Psoas muscle (tissue), 7 donors: ENCODE measurements at regions not wholly inside any gene's neighbourhood (a gene's known extent, or its start where the extent isn't known, plus 50 kb on each side); places are given as distances from the start of the nearest gene placed in this dataset.

Source experiments
- ATAC-seq, 4 donors: fragments of 200-7000 bp; cut with Tn5 transposase; one replicate each; pipeline ENCODE4 v1.9.1; 2020; ENCODE audit warnings: moderate library complexity in 3 of 4, mild to moderate bottlenecking in 2 of 4
- DNase-seq, 2 donors: peaks; one replicate each; pipeline ENCODE4 v3.0.0-alpha.2; 2020
- H3K27ac ChIP-seq: fragments of 200-600 bp; one replicate; pipeline ENCODE4 v1.8.0; 2022
- H3K27me3 ChIP-seq, 3 donors: fragments of 200-600 bp in 1 of 3; one replicate each; pipeline versions ENCODE4 v1.6.1 to v1.8.0; 2013 to 2022; ENCODE audit warnings: low read length in 2 of 3, mild to moderate bottlenecking in 2 of 3, moderate library complexity in 1 of 3; ENCODE audit not compliant: insufficient read depth in 3 of 3
- H3K36me3 ChIP-seq, 2 donors: fragments of 200-600 bp in 1 of 2; one replicate each; pipeline versions ENCODE4 v1.6.1 to v1.8.0; 2013 to 2022; ENCODE audit warnings: low read depth in 1 of 2, mild to moderate bottlenecking in 1 of 2, moderate library complexity in 1 of 2; ENCODE audit not compliant: insufficient read depth in 1 of 2
- H3K4me1 ChIP-seq: fragments of 200-600 bp; one replicate; pipeline ENCODE4 v1.8.0; 2022
- H3K4me3 ChIP-seq: fragments of 200-600 bp; one replicate; pipeline ENCODE4 v1.8.0; 2022; ENCODE audit warnings: mild to moderate bottlenecking
- H3K9me3 ChIP-seq: fragments of 200-600 bp; one replicate; pipeline ENCODE4 v1.8.0; 2022
- WGBS, 3 donors: extraction: QIAGEN DNeasy Blood & Tissue Kit; methylation state at CpG; one replicate each; pipeline versions ENCODE4 v1.1.6 to v1.1.7; 2013; 5-methylcytosine and 5-hydroxymethylcytosine counted together
- intact Hi-C, 2 donors: fragments of 100-400 bp; cut with DNase I; formaldehyde crosslinking; loops; one replicate each; pipeline versions ENCODE4 v1.11.0 to v1.14.2; 2022
- TF ChIP-seq, protein P1 (sequence below): fragments of 200-600 bp; IDR thresholded peaks from one replicate; pipeline ENCODE4 v1.8.0; 2022; ENCODE audit warnings: antibody characterized with exemption
- donor health status: healthy with polysubstance abuse.
- donor health status: DM: no; HTN: no; CAD: no; lungs with moderate emphysema.
- donor health status: Bipolar disorder and iron deficiency.
- donor health status: healthy.
- donor health status: DM: yes; HTN: yes; CAD: no.
- donor health status: DM: no; HTN: no; CAD: no.
- donor health status: DM: yes; HTN: yes; CAD: no.

DNA sequence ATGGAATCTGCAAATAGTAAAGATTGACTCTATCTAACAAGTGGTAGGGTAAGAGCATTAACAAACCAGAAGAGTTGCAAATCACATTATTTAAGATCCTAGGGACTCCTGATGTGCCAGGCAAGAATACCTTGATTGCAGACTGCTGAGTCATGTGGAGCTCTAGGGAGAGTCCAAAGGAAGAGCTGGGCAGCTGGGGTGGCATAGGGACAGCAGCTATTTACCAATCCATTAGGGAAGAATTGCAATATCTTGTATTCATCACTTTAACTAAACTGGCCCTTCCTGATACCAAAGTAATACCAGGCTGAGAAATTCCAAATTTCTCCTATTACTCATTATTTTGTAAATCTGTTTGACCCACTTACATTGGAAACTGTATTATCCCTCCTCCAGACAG is 52.2 kb upstream of the ACP3 start:
- Histone ChIP-seq H3K27ac (no peak overlapping the region), H3K4me3 (no peak overlapping the region), H3K4me1 (no peaks in the 10 kb centered on the region), H3K36me3 (no peaks in the 10 kb centered on the region), H3K9me3 (no peaks in the 10 kb centered on the region), H3K27me3 (no peaks in the 10 kb centered on the region)
- DNase-seq: no peak
- no peak for ATAC-seq
- intact Hi-C loops: no loop called here
- TF ChIP-seq, protein P1, sequence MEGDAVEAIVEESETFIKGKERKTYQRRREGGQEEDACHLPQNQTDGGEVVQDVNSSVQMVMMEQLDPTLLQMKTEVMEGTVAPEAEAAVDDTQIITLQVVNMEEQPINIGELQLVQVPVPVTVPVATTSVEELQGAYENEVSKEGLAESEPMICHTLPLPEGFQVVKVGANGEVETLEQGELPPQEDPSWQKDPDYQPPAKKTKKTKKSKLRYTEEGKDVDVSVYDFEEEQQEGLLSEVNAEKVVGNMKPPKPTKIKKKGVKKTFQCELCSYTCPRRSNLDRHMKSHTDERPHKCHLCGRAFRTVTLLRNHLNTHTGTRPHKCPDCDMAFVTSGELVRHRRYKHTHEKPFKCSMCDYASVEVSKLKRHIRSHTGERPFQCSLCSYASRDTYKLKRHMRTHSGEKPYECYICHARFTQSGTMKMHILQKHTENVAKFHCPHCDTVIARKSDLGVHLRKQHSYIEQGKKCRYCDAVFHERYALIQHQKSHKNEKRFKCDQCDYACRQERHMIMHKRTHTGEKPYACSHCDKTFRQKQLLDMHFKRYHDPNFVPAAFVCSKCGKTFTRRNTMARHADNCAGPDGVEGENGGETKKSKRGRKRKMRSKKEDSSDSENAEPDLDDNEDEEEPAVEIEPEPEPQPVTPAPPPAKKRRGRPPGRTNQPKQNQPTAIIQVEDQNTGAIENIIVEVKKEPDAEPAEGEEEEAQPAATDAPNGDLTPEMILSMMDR: no peak

DNA sequence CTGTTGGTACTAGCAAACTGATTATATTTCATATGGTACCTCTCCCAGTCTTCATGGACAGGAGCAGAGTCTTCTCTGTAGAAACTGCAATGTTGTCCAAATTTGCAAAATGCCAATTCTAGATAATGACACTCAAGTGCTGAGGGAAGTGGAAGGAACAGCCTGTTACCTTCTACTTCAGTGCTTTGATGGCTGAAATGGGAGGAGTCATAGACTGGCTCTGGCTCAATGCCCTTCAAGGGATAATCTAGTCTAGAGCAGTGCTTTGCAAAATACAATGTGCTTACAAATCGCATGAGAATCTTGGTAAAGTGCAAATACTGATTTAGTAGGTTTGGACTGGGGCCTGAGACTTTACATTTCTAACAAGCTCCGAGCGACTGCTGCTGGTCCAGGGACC is 51.7 kb upstream of the ACP3 start:
- no peaks in the 10 kb centered on the region for H3K36me3 ChIP-seq
- 86 to 91% (median 90%) methylated on average over 3 of the region's 3 CpGs for WGBS, 3 donors
- intact Hi-C loops: no loop called here
- no peak for DNase-seq
- TF ChIP-seq, protein P1: no peak
- ATAC-seq: no peak
- H3K27ac ChIP-seq: no peak overlapping the region
- H3K27me3 ChIP-seq: no peaks in the 10 kb centered on the region
- no peak overlapping the region for H3K4me3 ChIP-seq
- no peaks in the 10 kb centered on the region for H3K9me3 ChIP-seq
- H3K4me1 ChIP-seq: no peaks in the 10 kb centered on the region

GRCh38 chr3:132267391-132267993 is 49.7 kb upstream of the ACP3 start:
- DNase-seq (no peak), ATAC-seq (no peak)
- Histone ChIP-seq H3K27me3 (no peaks in the 10 kb centered on the region), H3K27ac (no peak overlapping the region), H3K36me3 (no peaks in the 10 kb centered on the region), H3K4me3 (no peak overlapping the region), H3K4me1 (no peaks in the 10 kb centered on the region), H3K9me3 (no peaks in the 10 kb centered on the region)
- TF ChIP-seq, protein P1: no peak
- intact Hi-C loops: no loop called here
- WGBS, 3 donors: 85 to 88% (median 87%) methylated on average over 4 of the region's 4 CpGs
